Suprapubic skin (tissue), 4 donors: ENCODE measurements at regions not wholly inside any gene's neighbourhood (a gene's known extent, or its start where the extent isn't known, plus 50 kb on each side); places are given as distances from the start of the nearest gene placed in this dataset.
"Not testable (repeated sequence)": the region's sequence is repeated elsewhere in the genome, so short reads cannot be mapped to it uniquely, and the experiment has no call there.

Experiments
- DNase-seq, 2 donors: peaks; one replicate each; pipeline ENCODE4 v3.0.0-alpha.2; 2019; ENCODE audit warnings: low spot score in 2 of 2
- H3K27ac ChIP-seq: fragments of 200-600 bp; sonication (generic); one replicate; pipeline ENCODE4 v1.5.1; 2019
- H3K27me3 ChIP-seq: fragments of 200-600 bp; sonication (generic); one replicate; pipeline ENCODE4 v1.5.1; 2019
- H3K36me3 ChIP-seq: fragments of 200-600 bp; sonication (generic); one replicate; pipeline ENCODE4 v1.5.1; 2019
- H3K4me1 ChIP-seq: fragments of 200-600 bp; sonication (generic); one replicate; pipeline ENCODE4 v1.5.1; 2019
- H3K4me3 ChIP-seq: fragments of 200-600 bp; sonication (generic); one replicate; pipeline ENCODE4 v1.5.1; 2019; ENCODE audit warnings: mild to moderate bottlenecking
- H3K9me3 ChIP-seq: fragments of 200-600 bp; sonication (generic); one replicate; pipeline ENCODE4 v1.5.1; 2019
- EP300 ChIP-seq: sonication (generic); formaldehyde crosslinking; IDR thresholded peaks from one replicate; pipeline ENCODE4 v1.6.1; 2017; ENCODE audit warnings: antibody characterized with exemption
- POLR2A ChIP-seq, 2 donors: fragments of 450-650 bp; IDR thresholded peaks; one replicate each; pipeline ENCODE4 v1.6.1; 2017; ENCODE audit warnings: antibody characterized with exemption in 2 of 2, mild to moderate bottlenecking in 2 of 2, moderate library complexity in 2 of 2
- POLR2AphosphoS5 ChIP-seq, 3 donors: sonication (generic); formaldehyde crosslinking; IDR thresholded peaks; one replicate each; pipeline ENCODE4 v1.6.1; 2017; ENCODE audit warnings: antibody characterized with exemption in 3 of 3
- WGBS: methylation state at CpG from one replicate; pipeline ENCODE4 v1.1.5; 2018; 5-methylcytosine and 5-hydroxymethylcytosine counted together
- TF ChIP-seq, protein P1 (sequence below), 2 donors: fragments of 200-600 bp in 1 of 2; fragments of 450-650 bp in 1 of 2; sonication (generic) in 1 of 2; IDR thresholded peaks; one replicate each; pipeline ENCODE4 v1.5.1; 2016 to 2019; ENCODE audit warnings: antibody characterized with exemption in 2 of 2, mild to moderate bottlenecking in 1 of 2, moderate library complexity in 1 of 2

DNA sequence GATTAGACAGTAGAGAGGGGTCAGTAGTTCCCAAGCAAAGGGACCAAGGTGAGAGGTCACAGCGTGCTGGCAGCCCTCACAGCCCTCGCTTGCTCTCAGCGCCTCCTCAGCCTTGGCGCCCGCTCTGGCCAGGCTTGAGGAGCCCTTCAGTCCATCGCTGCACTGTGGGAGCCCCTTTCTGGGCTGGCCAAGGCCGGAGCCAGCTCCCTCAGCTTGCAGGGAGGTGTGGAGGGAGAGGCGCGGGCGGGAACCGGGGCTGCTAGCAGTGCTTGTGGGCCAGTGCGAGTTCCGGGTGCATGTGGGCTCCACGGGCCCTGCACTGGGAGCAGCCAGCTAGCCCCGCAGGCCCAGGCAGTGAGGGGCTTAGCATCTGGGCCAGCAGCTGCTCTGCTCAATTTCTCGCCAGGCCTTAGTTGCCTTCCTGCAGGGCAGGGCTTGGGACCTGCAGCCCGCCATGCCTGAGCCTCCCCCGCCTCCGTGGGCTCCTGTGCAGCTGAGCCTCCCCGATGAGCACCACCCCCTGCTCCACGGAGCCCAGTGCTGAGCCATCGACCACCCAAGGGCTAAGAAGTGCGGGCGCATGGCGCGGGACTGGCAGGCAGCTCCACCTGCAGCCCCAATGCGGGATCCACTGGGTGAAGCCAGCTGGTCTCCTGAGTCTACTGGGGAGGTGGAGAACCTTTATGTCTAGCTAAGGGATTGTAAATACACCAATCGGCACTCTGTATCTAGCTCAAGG, 177.0 kb downstream of the TBX18 start:
- 96% methylated on average over 19 of the region's 28 CpGs for WGBS

DNA sequence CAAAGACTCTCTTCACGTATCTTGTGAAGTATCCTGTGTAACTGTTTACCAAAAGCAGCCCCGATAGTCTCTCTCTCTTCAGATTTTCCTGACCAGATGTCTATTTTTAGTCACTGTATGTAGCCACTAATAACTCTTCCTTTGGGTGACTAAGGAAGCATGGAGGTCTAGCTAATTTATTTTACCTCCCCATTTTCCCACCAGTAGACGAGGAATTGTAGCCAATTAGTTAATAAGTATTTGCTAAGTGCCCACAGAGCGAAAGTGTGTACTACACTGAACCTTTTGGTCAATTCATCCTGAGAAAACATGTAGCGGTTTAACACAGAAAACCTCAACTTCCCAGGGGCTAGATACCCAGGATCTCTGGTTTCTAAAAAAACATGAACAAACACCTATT, 180.6 kb downstream of the TBX18 start:
- no peaks in the 10 kb centered on the region for H3K9me3 ChIP-seq
- H3K27ac ChIP-seq, result no peak overlapping the region
- TF ChIP-seq, protein P1, sequence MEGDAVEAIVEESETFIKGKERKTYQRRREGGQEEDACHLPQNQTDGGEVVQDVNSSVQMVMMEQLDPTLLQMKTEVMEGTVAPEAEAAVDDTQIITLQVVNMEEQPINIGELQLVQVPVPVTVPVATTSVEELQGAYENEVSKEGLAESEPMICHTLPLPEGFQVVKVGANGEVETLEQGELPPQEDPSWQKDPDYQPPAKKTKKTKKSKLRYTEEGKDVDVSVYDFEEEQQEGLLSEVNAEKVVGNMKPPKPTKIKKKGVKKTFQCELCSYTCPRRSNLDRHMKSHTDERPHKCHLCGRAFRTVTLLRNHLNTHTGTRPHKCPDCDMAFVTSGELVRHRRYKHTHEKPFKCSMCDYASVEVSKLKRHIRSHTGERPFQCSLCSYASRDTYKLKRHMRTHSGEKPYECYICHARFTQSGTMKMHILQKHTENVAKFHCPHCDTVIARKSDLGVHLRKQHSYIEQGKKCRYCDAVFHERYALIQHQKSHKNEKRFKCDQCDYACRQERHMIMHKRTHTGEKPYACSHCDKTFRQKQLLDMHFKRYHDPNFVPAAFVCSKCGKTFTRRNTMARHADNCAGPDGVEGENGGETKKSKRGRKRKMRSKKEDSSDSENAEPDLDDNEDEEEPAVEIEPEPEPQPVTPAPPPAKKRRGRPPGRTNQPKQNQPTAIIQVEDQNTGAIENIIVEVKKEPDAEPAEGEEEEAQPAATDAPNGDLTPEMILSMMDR (IDR thresholded peaks at IDR 0.05), result no peak
- TF ChIP-seq POLR2AphosphoS5 (IDR thresholded peaks at IDR 0.05), result no peak
- TF ChIP-seq POLR2A (IDR thresholded peaks at IDR 0.05), result no peak
- no peak for TF ChIP-seq EP300
- H3K27me3 ChIP-seq, result no peaks in the 10 kb centered on the region
- H3K36me3 ChIP-seq, result no peaks in the 10 kb centered on the region
- no peaks in the 10 kb centered on the region for H3K4me1 ChIP-seq
- H3K4me3 ChIP-seq, result no peak overlapping the region
- DNase-seq, result no peak
- WGBS, result 68% methylated on average over 5 of the region's 5 CpGs

More for the DNA sequence above, 177.0 kb downstream of the TBX18 start:
- H3K27ac ChIP-seq, DNase-seq, H3K4me3 ChIP-seq, H3K27me3 ChIP-seq, H3K9me3 ChIP-seq, H3K36me3 ChIP-seq, H3K4me1 ChIP-seq: not testable (repeated sequence)

DNA sequence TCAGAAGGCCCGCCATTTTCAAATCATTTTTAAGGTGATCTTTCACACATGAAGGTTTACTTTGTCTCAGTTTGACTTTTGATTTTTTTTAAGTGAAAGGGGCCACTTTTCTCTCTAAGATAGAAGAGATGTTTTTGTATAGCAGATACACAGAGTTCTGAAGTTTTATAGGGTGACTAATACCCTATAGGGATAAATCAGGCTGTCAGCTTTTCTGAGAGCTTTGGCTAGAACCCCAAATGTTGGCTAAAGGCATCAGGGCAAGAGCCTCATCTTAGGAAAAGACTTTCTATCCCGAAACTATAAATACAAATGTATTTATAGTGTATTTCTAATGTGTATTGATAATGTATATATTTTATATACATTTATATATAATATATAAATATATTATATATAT, 181.4 kb downstream of the TBX18 start:
- WGBS, result 66% methylated on average over 2 of the region's 2 CpGs
- no peak overlapping the region for H3K4me3 ChIP-seq
- TF ChIP-seq POLR2A (IDR thresholded peaks at IDR 0.05), result no peak
- TF ChIP-seq POLR2AphosphoS5 (IDR thresholded peaks at IDR 0.05), result no peak
- TF ChIP-seq, protein P1 (IDR thresholded peaks at IDR 0.05), result no peak
- no peak for TF ChIP-seq EP300
- H3K4me1 ChIP-seq, result no peaks in the 10 kb centered on the region
- H3K36me3 ChIP-seq, result no peaks in the 10 kb centered on the region
- no peaks in the 10 kb centered on the region for H3K27me3 ChIP-seq
- DNase-seq, result no peak
- no peaks in the 10 kb centered on the region for H3K9me3 ChIP-seq
- H3K27ac ChIP-seq, result no peak overlapping the region

DNA sequence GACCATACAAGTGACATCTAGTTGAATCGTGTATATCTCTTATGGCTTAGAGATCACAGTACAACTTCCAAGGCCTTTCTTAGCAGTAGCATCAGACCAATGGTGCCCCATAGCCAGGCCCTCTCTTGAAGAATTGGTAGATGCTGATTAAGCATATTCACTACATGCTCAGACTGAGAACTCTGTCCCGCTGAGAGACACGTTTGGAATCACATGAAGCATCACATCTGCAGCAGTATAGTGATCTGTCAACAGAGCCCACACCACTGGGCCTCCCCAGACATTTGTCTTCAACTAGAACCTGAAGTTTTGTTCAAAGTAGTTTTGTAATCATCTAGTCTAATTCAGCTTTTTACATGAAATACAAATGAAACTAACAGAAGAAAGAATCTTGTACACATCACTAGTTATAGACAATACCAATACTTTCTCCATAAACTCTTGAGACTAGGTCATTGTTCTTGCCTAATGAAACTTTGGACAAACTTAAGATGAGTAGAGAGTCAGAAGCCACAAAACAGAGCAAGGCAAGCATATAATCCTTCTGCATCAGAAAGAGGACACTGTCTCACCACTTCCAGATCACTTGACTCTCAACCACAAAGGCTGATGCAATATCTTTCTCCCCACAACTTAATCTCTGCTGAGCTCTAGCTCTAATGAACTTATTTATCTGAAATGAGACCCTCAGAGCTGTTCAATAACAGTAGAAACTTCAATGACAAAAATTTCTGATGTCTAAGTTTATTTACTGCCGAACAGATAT, 182.7 kb downstream of the TBX18 start:
- TF ChIP-seq, protein P1 (IDR thresholded peaks at IDR 0.05), result no peak
- TF ChIP-seq POLR2AphosphoS5 (IDR thresholded peaks at IDR 0.05), result no peak
- TF ChIP-seq POLR2A (IDR thresholded peaks at IDR 0.05), result no peak
- no peak for TF ChIP-seq EP300
- 72% methylated on average over 4 of the region's 4 CpGs for WGBS
- H3K4me3 ChIP-seq, result no peak overlapping the region

DNA sequence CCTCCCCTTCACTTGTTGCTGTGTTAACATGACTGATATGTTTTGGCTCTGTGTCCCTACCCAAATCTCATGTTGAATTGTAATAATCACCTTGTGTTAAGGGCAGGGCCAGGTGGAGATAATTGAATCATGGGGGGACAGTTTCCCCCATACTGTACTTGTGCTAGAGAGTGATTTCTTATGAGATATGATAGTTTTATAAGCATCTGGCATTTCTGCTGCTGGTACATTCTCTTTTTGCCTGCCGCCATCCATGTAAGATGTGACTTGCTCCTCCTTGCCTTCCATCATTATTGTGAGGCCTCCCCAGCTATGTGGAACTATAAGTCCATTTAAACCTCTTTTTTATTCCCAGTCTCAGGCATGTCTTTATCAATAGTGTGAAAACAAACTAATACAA, 185.0 kb downstream of the TBX18 start:
- Histone ChIP-seq H3K36me3 (no peaks in the 10 kb centered on the region), H3K4me3 (no peak overlapping the region), H3K9me3 (no peaks in the 10 kb centered on the region), H3K27me3 (no peaks in the 10 kb centered on the region), H3K27ac (no peak overlapping the region), H3K4me1 (no peaks in the 10 kb centered on the region)
- no peak for DNase-seq
- WGBS, result 40% methylated on average over 1 of the region's 1 CpG
- no peak for TF ChIP-seq POLR2AphosphoS5 (IDR thresholded peaks at IDR 0.05)
- TF ChIP-seq EP300, result no peak
- TF ChIP-seq, protein P1 (IDR thresholded peaks at IDR 0.05), result no peak
- no peak for TF ChIP-seq POLR2A (IDR thresholded peaks at IDR 0.05)

More for the DNA sequence above, 182.7 kb downstream of the TBX18 start:
- DNase-seq, result no peak
- H3K27ac ChIP-seq, result no peak overlapping the region
- H3K4me1 ChIP-seq, result no peaks in the 10 kb centered on the region
- no peaks in the 10 kb centered on the region for H3K9me3 ChIP-seq
- H3K27me3 ChIP-seq, result no peaks in the 10 kb centered on the region
- no peaks in the 10 kb centered on the region for H3K36me3 ChIP-seq
